OCI-LY1 (cell line): ENCODE measurements at regions not wholly inside any gene's neighbourhood (a gene's known extent, or its start where the extent isn't known, plus 50 kb on each side); places are given as distances from the start of the nearest gene placed in this dataset.

Experiments
- H2AFZ ChIP-seq: fragments of 200-600 bp; sonication (generic), shearing (Covaris generic); 2 replicates; pipeline ENCODE4 v1.6.0; 2014; ENCODE audit warnings: antibody characterized with exemption, mild to moderate bottlenecking, low read length
- H3F3A ChIP-seq: fragments of 200-600 bp; sonication (generic), shearing (Covaris generic); 2 replicates; pipeline ENCODE4 v1.6.0; 2014; ENCODE audit warnings: mild to moderate bottlenecking, antibody characterized with exemption, low read length, moderate library complexity; ENCODE audit not compliant: insufficient read depth
- H3K27ac ChIP-seq: fragments of 200-600 bp; sonication (generic); 2 replicates; pipeline ENCODE4 v1.5.1; 2014; ENCODE audit warnings: low read length, mixed run types, mild to moderate bottlenecking, low read depth; ENCODE audit not compliant: poor library complexity, severe bottlenecking
- H3K27me3 ChIP-seq: fragments of 200-600 bp; sonication (generic); 2 replicates; pipeline ENCODE4 v1.6.0; 2014; ENCODE audit warnings: antibody characterized with exemption, mild to moderate bottlenecking, low read length, moderate library complexity; ENCODE audit not compliant: insufficient read depth
- H3K36me3 ChIP-seq: fragments of 200-600 bp; sonication (generic); 2 replicates; pipeline ENCODE4 v1.6.1; 2014; ENCODE audit warnings: mild to moderate bottlenecking, antibody characterized with exemption, low read length, moderate library complexity, mixed read lengths; ENCODE audit not compliant: insufficient read depth
- H3K4me1 ChIP-seq: fragments of 200-600 bp; sonication (generic); 2 replicates; pipeline ENCODE4 v1.5.1; 2014; ENCODE audit warnings: mild to moderate bottlenecking, low read length, moderate library complexity; ENCODE audit not compliant: insufficient read depth, severe bottlenecking
- H3K4me2 ChIP-seq: fragments of 200-600 bp; sonication (generic), shearing (Covaris generic); 2 replicates; pipeline ENCODE4 v1.6.1; 2014; ENCODE audit warnings: low read length
- H3K4me3 ChIP-seq: fragments of 200-600 bp; sonication (generic); 2 replicates; pipeline ENCODE4 v1.5.1; 2014; ENCODE audit warnings: low read length, low read depth, mild to moderate bottlenecking, mixed read lengths; ENCODE audit not compliant: poor library complexity, severe bottlenecking
- H3K79me2 ChIP-seq: fragments of 200-600 bp; shearing (Covaris generic); 2 replicates; pipeline ENCODE4 v1.6.1; 2016; ENCODE audit warnings: mixed run types, low read length, mixed read lengths; ENCODE audit not compliant: insufficient read depth
- H3K9ac ChIP-seq: fragments of 200-600 bp; sonication (generic), shearing (Covaris generic); 2 replicates; pipeline ENCODE4 v1.6.1; 2014; ENCODE audit warnings: mild to moderate bottlenecking, low read length, mixed read lengths
- H3K9me2 ChIP-seq: fragments of 200-600 bp; sonication (generic), shearing (Covaris generic); 2 replicates; pipeline ENCODE4 v1.6.1; 2014; ENCODE audit warnings: low read depth, mild to moderate bottlenecking, low read length, mixed read lengths
- H3K9me3 ChIP-seq: fragments of 200-600 bp; shearing (Covaris generic); 2 replicates; pipeline ENCODE4 v1.6.1; 2014; ENCODE audit warnings: low read length, mixed read lengths
- H4K20me1 ChIP-seq: fragments of 200-600 bp; sonication (generic), shearing (Covaris generic); 2 replicates; pipeline ENCODE4 v1.6.0; 2016; ENCODE audit warnings: mild to moderate bottlenecking, low read length; ENCODE audit not compliant: insufficient read depth
- CTCF ChIP-seq: fragments of 200-600 bp; sonication (generic), shearing (Covaris generic); IDR thresholded peaks from 2 replicates; pipeline ENCODE4 v1.5.1; 2017; ENCODE audit warnings: mild to moderate bottlenecking, antibody characterized with exemption, low read length, moderate library complexity, mixed read lengths
- EZH2 ChIP-seq: fragments of 200-600 bp; sonication (generic), shearing (Covaris generic); IDR thresholded peaks from 2 replicates; pipeline ENCODE4 v1.8.0; 2017; ENCODE audit warnings: borderline replicate concordance, mixed run types, mild to moderate bottlenecking, antibody characterized with exemption, low read length, moderate library complexity, mixed read lengths

- no peak overlapping the region for H3K4me3 ChIP-seq
- H4K20me1 ChIP-seq, result no peaks in the 10 kb centered on the region
- no peaks in the 10 kb centered on the region for H3K9me2 ChIP-seq
- no peaks in the 10 kb centered on the region for H3K27me3 ChIP-seq
- H3K27ac ChIP-seq, result no peak overlapping the region
- no peak overlapping the region for H3K4me2 ChIP-seq
- no peaks in the 10 kb centered on the region for H3F3A ChIP-seq
- no peaks in the 10 kb centered on the region for H3K36me3 ChIP-seq
- no peak overlapping the region for H3K9ac ChIP-seq
- H3K79me2 ChIP-seq, result no peaks in the 10 kb centered on the region
- H3K9me3 ChIP-seq, result no peaks in the 10 kb centered on the region
- H3K4me1 ChIP-seq, result no peaks in the 10 kb centered on the region
- no peak overlapping the region for H2AFZ ChIP-seq
- TF ChIP-seq CTCF (no peak), EZH2 (no peak)
Measured at GRCh38 chr2:13034861-13035260, 318.1 kb downstream of the TRIB2 start.

GRCh38 chr2:13035866-13036265 is 319.1 kb downstream of the TRIB2 start:
- H3K9me3 ChIP-seq, result no peaks in the 10 kb centered on the region
- TF ChIP-seq EZH2, result no peak
- TF ChIP-seq CTCF, result no peak

GRCh38 chr2:13040043-13040442 is 323.3 kb downstream of the TRIB2 start:
- no peaks in the 10 kb centered on the region for H3K79me2 ChIP-seq
- no peak overlapping the region for H3K9ac ChIP-seq
- H3F3A ChIP-seq, result no peaks in the 10 kb centered on the region
- TF ChIP-seq CTCF (no peak), EZH2 (no peak)
- no peak overlapping the region for H3K27ac ChIP-seq
- no peaks in the 10 kb centered on the region for H3K9me3 ChIP-seq
- H3K4me1 ChIP-seq, result no peaks in the 10 kb centered on the region
- no peaks in the 10 kb centered on the region for H4K20me1 ChIP-seq
- H3K36me3 ChIP-seq, result no peaks in the 10 kb centered on the region
- no peaks in the 10 kb centered on the region for H3K9me2 ChIP-seq
- no peak overlapping the region for H2AFZ ChIP-seq
- H3K27me3 ChIP-seq, result no peaks in the 10 kb centered on the region
- no peak overlapping the region for H3K4me2 ChIP-seq
- H3K4me3 ChIP-seq, result no peak overlapping the region

More at GRCh38 chr2:13035866-13036265, 319.1 kb downstream of the TRIB2 start:
- Histone ChIP-seq H3K27ac (no peak overlapping the region), H2AFZ (no peak overlapping the region), H3K79me2 (no peaks in the 10 kb centered on the region), H3K36me3 (no peaks in the 10 kb centered on the region), H3K9me2 (no peaks in the 10 kb centered on the region), H3K27me3 (no peaks in the 10 kb centered on the region), H3K4me3 (no peak overlapping the region), H3K9ac (no peak overlapping the region), H3K4me1 (no peaks in the 10 kb centered on the region), H4K20me1 (no peaks in the 10 kb centered on the region), H3K4me2 (no peak overlapping the region), H3F3A (no peaks in the 10 kb centered on the region)
